HEK293 (cell line): ENCODE measurements at regions not wholly inside any gene's neighbourhood (a gene's known extent, or its start where the extent isn't known, plus 50 kb on each side); places are given as distances from the start of the nearest gene placed in this dataset.

Experiments used
- REST ChIP-seq: fragments of 450-650 bp; formaldehyde crosslinking; IDR thresholded peaks from 2 replicates; pipeline ENCODE4 v1.5.1; 2016; ENCODE audit warnings: missing biosample characterization, missing genetic modification characterization
- ZNF157 ChIP-seq: fragments of 450-650 bp; formaldehyde crosslinking; IDR thresholded peaks from 2 replicates; pipeline ENCODE4 v1.5.1; 2016; ENCODE audit warnings: missing biosample characterization, missing genetic modification characterization
- ZNF335 ChIP-seq: fragments of 450-650 bp; formaldehyde crosslinking; conservative IDR thresholded peaks from 2 replicates; pipeline ENCODE4 v1.5.1; 2016; ENCODE audit warnings: missing biosample characterization, missing genetic modification characterization
- ZNF354C ChIP-seq: fragments of 450-650 bp; formaldehyde crosslinking; IDR thresholded peaks from 2 replicates; pipeline ENCODE4 v1.5.1; 2016; ENCODE audit warnings: missing biosample characterization, missing genetic modification characterization, low read depth, borderline replicate concordance
- ZNF792 ChIP-seq: fragments of 450-650 bp; formaldehyde crosslinking; IDR thresholded peaks from 2 replicates; pipeline ENCODE4 v1.5.1; 2016; ENCODE audit warnings: missing biosample characterization, missing genetic modification characterization
- TF ChIP-seq, protein P1 (sequence below): fragments of 450-650 bp; formaldehyde crosslinking; IDR thresholded peaks from 2 replicates; pipeline ENCODE4 v1.5.1; 2016; ENCODE audit warnings: missing biosample characterization, missing genetic modification characterization

GRCh38 chr5:14925326-14925725 is 53.7 kb upstream of the ANKH start:
- TF ChIP-seq REST (tag by site-specific recombination) (no peak), ZNF792 (tag by site-specific recombination) (no peak), ZNF157 (tag by site-specific recombination) (no peak), ZNF354C (no peak), ZNF335 (no peak)
- TF ChIP-seq, protein P1, sequence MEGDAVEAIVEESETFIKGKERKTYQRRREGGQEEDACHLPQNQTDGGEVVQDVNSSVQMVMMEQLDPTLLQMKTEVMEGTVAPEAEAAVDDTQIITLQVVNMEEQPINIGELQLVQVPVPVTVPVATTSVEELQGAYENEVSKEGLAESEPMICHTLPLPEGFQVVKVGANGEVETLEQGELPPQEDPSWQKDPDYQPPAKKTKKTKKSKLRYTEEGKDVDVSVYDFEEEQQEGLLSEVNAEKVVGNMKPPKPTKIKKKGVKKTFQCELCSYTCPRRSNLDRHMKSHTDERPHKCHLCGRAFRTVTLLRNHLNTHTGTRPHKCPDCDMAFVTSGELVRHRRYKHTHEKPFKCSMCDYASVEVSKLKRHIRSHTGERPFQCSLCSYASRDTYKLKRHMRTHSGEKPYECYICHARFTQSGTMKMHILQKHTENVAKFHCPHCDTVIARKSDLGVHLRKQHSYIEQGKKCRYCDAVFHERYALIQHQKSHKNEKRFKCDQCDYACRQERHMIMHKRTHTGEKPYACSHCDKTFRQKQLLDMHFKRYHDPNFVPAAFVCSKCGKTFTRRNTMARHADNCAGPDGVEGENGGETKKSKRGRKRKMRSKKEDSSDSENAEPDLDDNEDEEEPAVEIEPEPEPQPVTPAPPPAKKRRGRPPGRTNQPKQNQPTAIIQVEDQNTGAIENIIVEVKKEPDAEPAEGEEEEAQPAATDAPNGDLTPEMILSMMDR, result no peak
